SK-N-MC (cell line): ENCODE measurements at regions not wholly inside any gene's neighbourhood (a gene's known extent, or its start where the extent isn't known, plus 50 kb on each side); places are given as distances from the start of the nearest gene placed in this dataset.

Experiments used
- EZH2 ChIP-seq: fragments of 200-600 bp; sonication (generic); IDR thresholded peaks from one replicate; pipeline ENCODE4 v1.6.1; 2017; ENCODE audit warnings: antibody characterized with exemption
- FOXP2 ChIP-seq: optimal IDR thresholded peaks from 2 replicates; pipeline ENCODE3; 2011; ENCODE audit warnings: mild to moderate bottlenecking, moderate library complexity; ENCODE audit not compliant: insufficient read depth; ENCODE audit errors: extremely low read length, control extremely low read depth
- POLR2AphosphoS5 ChIP-seq: IDR thresholded peaks from 2 replicates; pipeline ENCODE4 v1.6.1; 2012; ENCODE audit warnings: mild to moderate bottlenecking, low read depth, low read length, borderline replicate concordance

- TF ChIP-seq EZH2, result no peak
- no peak for TF ChIP-seq POLR2AphosphoS5
- TF ChIP-seq FOXP2, result no peak
These were observed 1321.6 kb upstream of the ACVR2A start for GRCh38 chr2:146523196-146523595.
